ENCODE measurements at regions not wholly inside any gene's neighbourhood (a gene's known extent, or its start where the extent isn't known, plus 50 kb on each side); places are given as distances from the start of the nearest gene placed in this dataset.

DNA sequence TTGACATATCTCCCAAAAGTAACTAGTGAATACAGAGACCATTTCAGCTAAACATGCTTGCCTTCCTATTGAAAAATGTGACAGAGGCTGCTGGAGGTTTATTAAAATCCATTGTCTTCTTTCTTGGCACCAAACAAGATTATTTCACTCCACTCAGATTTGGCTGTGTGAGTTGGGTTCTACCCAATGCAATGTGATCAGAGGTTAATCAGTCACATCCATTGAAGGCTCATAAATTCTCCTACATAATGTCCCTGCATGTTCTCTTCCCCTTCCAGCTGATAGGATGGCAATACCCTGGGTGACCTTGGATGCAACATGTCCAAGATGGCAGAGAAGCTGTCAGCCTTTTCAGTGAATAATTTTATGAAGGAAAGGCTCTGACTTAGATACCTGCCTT, 54.5 kb downstream of the TKTL2 start:
- H3K9me3 ChIP-seq (ENCODE audit: control insufficient read depth in 1 of 2, low read length in 2 of 2), result no peaks in the 10 kb centered on the region
- no peak overlapping the region for H3K4me3 ChIP-seq (ENCODE audit: low read length in 2 of 2)
- H3K27me3 Mint-ChIP-seq, result peaks cover 2 to 12% of the 10 kb centered on the region in 2 donors
- POLR2A ChIA-PET (ENCODE audit: partially characterized antibody), result no interaction called here
- H3K4me1 Mint-ChIP-seq, result no peaks in the 10 kb centered on the region
- CTCF ChIA-PET (ENCODE audit: partially characterized antibody), result no interaction called here
- H3K9me3 Mint-ChIP-seq, result peaks cover 0 to 1% (median 0%) of the 10 kb centered on the region in 8 donors
- intact Hi-C loops (cut with micrococcal nuclease), result no loop called here
- DNase-seq, result no peak
- no peak overlapping the region for H3K27ac ChIP-seq (ENCODE audit: low read depth, low read length)
- no peaks in the 10 kb centered on the region for H3K36me3 ChIP-seq (ENCODE audit: insufficient read depth, low read length)
- H3K4me3 Mint-ChIP-seq, result no peak overlapping the region
- no peaks in the 10 kb centered on the region for H3K4me1 ChIP-seq (ENCODE audit: insufficient read depth, low read length)
- H3K36me3 Mint-ChIP-seq, result no peaks in the 10 kb centered on the region
- peaks cover 6% of the 10 kb centered on the region for H3K27me3 ChIP-seq (ENCODE audit: insufficient read depth, low read length)
- no peak overlapping the region for H3K27ac Mint-ChIP-seq

DNA sequence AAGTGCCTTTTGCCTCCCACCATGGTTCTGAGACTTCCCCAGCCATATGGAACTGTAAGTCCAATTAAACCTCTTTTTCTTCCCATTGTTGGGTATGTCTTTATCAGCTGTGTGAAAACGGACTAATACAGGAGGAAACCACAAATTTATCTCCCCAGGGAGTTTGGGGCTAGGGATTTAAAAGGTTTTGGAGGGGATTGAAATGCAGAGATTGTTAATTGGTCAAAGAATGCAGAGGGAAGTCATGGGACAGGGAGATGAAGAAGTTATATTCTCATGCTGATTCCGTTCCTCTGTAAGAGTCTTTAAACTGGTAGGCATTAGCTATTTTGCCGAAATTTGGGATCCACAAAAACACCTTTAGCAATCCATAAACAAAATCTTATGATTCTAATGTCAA, 57.9 kb downstream of the TKTL2 start:
- Histone ChIP-seq H3K4me1 (ENCODE audit: insufficient read depth, low read length) (no peaks in the 10 kb centered on the region), H3K27me3 (ENCODE audit: insufficient read depth, low read length) (peaks cover 6% of the 10 kb centered on the region), H3K4me3 (ENCODE audit: low read length in 2 of 2) (no peak overlapping the region), H3K9me3 (ENCODE audit: control insufficient read depth in 1 of 2, low read length in 2 of 2) (no peaks in the 10 kb centered on the region), H3K36me3 (ENCODE audit: insufficient read depth, low read length) (no peaks in the 10 kb centered on the region), H3K27ac (ENCODE audit: low read depth, low read length) (no peak overlapping the region)
- intact Hi-C loops (cut with micrococcal nuclease), result no loop called here
- peaks cover 2 to 14% of the 10 kb centered on the region in 2 donors for H3K27me3 Mint-ChIP-seq
- H3K36me3 Mint-ChIP-seq, result no peaks in the 10 kb centered on the region
- no peak overlapping the region for H3K4me3 Mint-ChIP-seq
- no peak overlapping the region for H3K27ac Mint-ChIP-seq
- CTCF ChIA-PET (ENCODE audit: partially characterized antibody), result no interaction called here
- POLR2A ChIA-PET (ENCODE audit: partially characterized antibody), result no interaction called here
- no peak for DNase-seq
- H3K9me3 Mint-ChIP-seq, result peaks cover 0 to 7% (median 3%) of the 10 kb centered on the region in 8 donors
- no peaks in the 10 kb centered on the region for H3K4me1 Mint-ChIP-seq

DNA sequence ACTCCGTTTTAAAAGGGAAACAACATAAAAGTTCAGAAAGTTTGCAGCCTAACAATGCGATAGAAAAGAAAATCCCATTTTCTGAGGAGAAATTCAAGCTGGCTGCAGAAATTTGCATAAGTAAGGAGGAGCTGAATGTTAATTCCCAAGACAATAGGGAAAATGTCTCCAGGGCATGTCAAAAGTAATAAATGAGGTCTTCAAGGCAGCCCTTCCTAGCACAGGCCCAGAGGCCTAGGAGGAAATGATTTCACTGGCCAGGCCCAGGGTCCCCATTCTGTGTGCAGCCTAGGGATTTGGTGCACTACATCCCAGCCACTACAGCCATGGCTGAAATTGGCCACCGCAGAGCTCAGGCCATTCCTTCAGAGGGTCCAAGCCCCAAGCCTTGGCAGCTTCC, 59.3 kb downstream of the TKTL2 start:
- peaks cover 0 to 7% (median 3%) of the 10 kb centered on the region in 8 donors for H3K9me3 Mint-ChIP-seq
- Histone ChIP-seq H3K36me3 (ENCODE audit: insufficient read depth, low read length) (no peaks in the 10 kb centered on the region), H3K27me3 (ENCODE audit: insufficient read depth, low read length) (peaks cover 6% of the 10 kb centered on the region), H3K9me3 (ENCODE audit: control insufficient read depth in 1 of 2, low read length in 2 of 2) (no peaks in the 10 kb centered on the region), H3K4me1 (ENCODE audit: insufficient read depth, low read length) (no peaks in the 10 kb centered on the region), H3K27ac (ENCODE audit: low read depth, low read length) (no peak overlapping the region), H3K4me3 (ENCODE audit: low read length in 2 of 2) (no peak overlapping the region)
- no peak overlapping the region for H3K4me3 Mint-ChIP-seq
- intact Hi-C loops (cut with micrococcal nuclease), result no loop called here
- ChIA-PET CTCF (ENCODE audit: partially characterized antibody) (no interaction called here), POLR2A (ENCODE audit: partially characterized antibody) (interaction anchor here (0.6 kb wide), 1 partner anchor 40 kb away, joined by 3 read pairs; no protein-coding TSS in a partner anchor)
- H3K27me3 Mint-ChIP-seq, result peaks cover 2 to 13% of the 10 kb centered on the region in 2 donors
- no peak overlapping the region for H3K27ac Mint-ChIP-seq
- no peaks in the 10 kb centered on the region for H3K36me3 Mint-ChIP-seq
- H3K4me1 Mint-ChIP-seq, result no peaks in the 10 kb centered on the region
- no peak for DNase-seq

DNA sequence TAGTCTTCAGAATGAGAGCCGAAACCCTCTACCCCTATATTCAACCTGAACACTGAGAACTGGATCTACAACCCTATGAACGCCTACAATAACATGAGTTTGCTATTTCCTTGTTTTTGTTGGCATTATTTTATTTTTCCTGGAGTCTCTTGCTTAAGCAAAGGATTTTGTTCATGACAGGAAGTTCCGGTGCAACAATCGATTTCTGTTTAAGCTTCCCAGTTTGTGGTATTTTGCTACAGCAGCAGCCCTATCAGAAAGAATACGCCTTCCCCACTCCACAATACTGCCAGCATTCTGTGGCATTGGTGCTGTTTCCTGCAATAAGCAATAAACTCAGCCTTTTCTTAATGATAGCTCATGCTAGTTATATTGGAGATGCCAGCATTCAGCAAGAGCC, 60.9 kb downstream of the NPY5R start:
- intact Hi-C loops (cut with micrococcal nuclease), result no loop called here
- POLR2A ChIA-PET (ENCODE audit: partially characterized antibody), result no interaction called here
- H3K36me3 ChIP-seq (ENCODE audit: insufficient read depth, low read length), result no peaks in the 10 kb centered on the region

DNA sequence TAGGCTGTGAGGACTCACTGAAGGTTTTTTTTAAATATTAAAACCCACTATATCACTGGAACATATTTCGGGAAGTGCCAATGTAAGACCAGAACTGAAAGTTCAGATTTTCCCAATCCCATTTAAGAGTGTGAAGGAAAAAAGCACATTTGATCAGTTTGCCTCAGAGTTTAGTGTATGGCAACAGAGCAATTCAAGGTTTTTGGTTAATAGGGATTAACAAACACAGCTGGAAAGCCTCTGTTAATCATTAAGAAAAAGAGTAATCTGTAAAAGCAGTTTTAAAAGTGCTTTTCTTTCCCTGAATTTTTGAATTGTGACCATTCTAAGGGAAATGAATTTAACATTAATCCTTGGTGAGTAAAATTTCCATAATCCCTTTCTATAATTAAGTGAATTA, 60.4 kb downstream of the NPY5R start:
- Mint-ChIP-seq H3K4me1 (no peaks in the 10 kb centered on the region), H3K4me3 (no peak overlapping the region), H3K9me3 (no peaks in the 10 kb centered on the region), H3K27ac (no peak overlapping the region), H3K36me3 (no peaks in the 10 kb centered on the region), H3K27me3 (no peaks in the 10 kb centered on the region)
- CTCF ChIA-PET (ENCODE audit: partially characterized antibody), result no interaction called here
- Histone ChIP-seq H3K36me3 (ENCODE audit: insufficient read depth, low read length) (no peaks in the 10 kb centered on the region), H3K4me3 (ENCODE audit: low read length in 2 of 2) (no peak overlapping the region), H3K27ac (ENCODE audit: low read depth, low read length) (no peak overlapping the region), H3K4me1 (ENCODE audit: insufficient read depth, low read length) (no peaks in the 10 kb centered on the region), H3K27me3 (ENCODE audit: insufficient read depth, low read length) (no peaks in the 10 kb centered on the region), H3K9me3 (ENCODE audit: control insufficient read depth in 1 of 2, low read length in 2 of 2) (no peaks in the 10 kb centered on the region)
- POLR2A ChIA-PET (ENCODE audit: partially characterized antibody), result no interaction called here
- no peak for DNase-seq
- intact Hi-C loops (cut with micrococcal nuclease), result no loop called here

More for the DNA sequence above, 60.9 kb downstream of the NPY5R start:
- Histone ChIP-seq H3K4me1 (ENCODE audit: insufficient read depth, low read length) (no peaks in the 10 kb centered on the region), H3K9me3 (ENCODE audit: control insufficient read depth in 1 of 2, low read length in 2 of 2) (no peaks in the 10 kb centered on the region), H3K27me3 (ENCODE audit: insufficient read depth, low read length) (no peaks in the 10 kb centered on the region), H3K4me3 (ENCODE audit: low read length in 2 of 2) (no peak overlapping the region), H3K27ac (ENCODE audit: low read depth, low read length) (no peak overlapping the region)
- Mint-ChIP-seq H3K4me1 (no peaks in the 10 kb centered on the region), H3K9me3 (no peaks in the 10 kb centered on the region), H3K27ac (no peak overlapping the region), H3K27me3 (no peaks in the 10 kb centered on the region), H3K36me3 (no peaks in the 10 kb centered on the region), H3K4me3 (no peak overlapping the region)
- no peak for DNase-seq
- CTCF ChIA-PET (ENCODE audit: partially characterized antibody), result no interaction called here

All from CD4-positive, alpha-beta memory T cell (primary cell).